OCI-LY3 (cell line): ENCODE measurements at regions not wholly inside any gene's neighbourhood (a gene's known extent, or its start where the extent isn't known, plus 50 kb on each side); places are given as distances from the start of the nearest gene placed in this dataset.
A peak's percentile ranks its signal among the peaks of the same experiment; 100 is the strongest.

ENCODE experiments used
- H2AFZ ChIP-seq: fragments of 200-600, 300-600 bp; shearing (Covaris generic); 2 replicates; pipeline ENCODE4 v1.6.0; 2014; ENCODE audit warnings: antibody characterized with exemption, low read depth, low read length
- H3K27ac ChIP-seq: fragments of 200-600, 300-600 bp; sonication (generic); 2 replicates; pipeline ENCODE4 v1.5.1; 2014; ENCODE audit warnings: mild to moderate bottlenecking, low read length, moderate library complexity, mixed read lengths
- H3K27me3 ChIP-seq: fragments of 200-600, 300-600 bp; sonication (generic); 2 replicates; pipeline ENCODE4 v1.6.1; 2014; ENCODE audit warnings: low read depth, low read length, mixed read lengths
- H3K36me3 ChIP-seq: fragments of 200-600, 300-600 bp; sonication (generic); replicated peaks from 2 replicates; pipeline ENCODE3; 2014; ENCODE audit warnings: low read depth, low read length, mixed read lengths
- H3K4me1 ChIP-seq: fragments of 300-600, 200-600 bp; sonication (generic); 2 replicates; pipeline ENCODE4 v1.6.1; 2014; ENCODE audit warnings: low read length, mixed read lengths
- H3K4me2 ChIP-seq: fragments of 200-600, 300-600 bp; sonication (generic); 2 replicates; pipeline ENCODE4 v1.6.1; 2014; ENCODE audit warnings: low read length, mixed read lengths
- H3K4me3 ChIP-seq: fragments of 300-600, 200-600 bp; sonication (generic); 2 replicates; pipeline ENCODE4 v1.5.1; 2014; ENCODE audit warnings: antibody characterized with exemption, mild to moderate bottlenecking, low read length, moderate library complexity
- H3K79me2 ChIP-seq: fragments of 300-600, 200-600 bp; shearing (Covaris generic); 2 replicates; pipeline ENCODE4 v1.6.1; 2014; ENCODE audit warnings: mild to moderate bottlenecking, low read length, mixed read lengths
- H3K9ac ChIP-seq: fragments of 300-600, 200-600 bp; shearing (Covaris generic); 2 replicates; pipeline ENCODE4 v1.6.0; 2014; ENCODE audit warnings: mild to moderate bottlenecking, low read length, moderate library complexity
- H3K9me3 ChIP-seq: fragments of 200-600, 300-600 bp; shearing (Covaris generic); 2 replicates; pipeline ENCODE4 v1.6.1; 2014; ENCODE audit warnings: low read length, mixed read lengths; ENCODE audit not compliant: insufficient read depth
- H4K20me1 ChIP-seq: fragments of 200-600, 300-600 bp; sonication (generic); 2 replicates; pipeline ENCODE4 v1.6.1; 2016; ENCODE audit warnings: low read length, mixed read lengths; ENCODE audit not compliant: insufficient read depth
- CTCF ChIP-seq: fragments of 200-600, 300-600 bp; sonication (generic); IDR thresholded peaks from 2 replicates; pipeline ENCODE4 v1.5.1; 2014; ENCODE audit warnings: antibody characterized with exemption, low read length, low read depth
- EZH2phosphoT487 ChIP-seq: fragments of 200-600 bp; shearing (Covaris generic); IDR thresholded peaks from 2 replicates; pipeline ENCODE4 v1.6.1; 2018; ENCODE audit warnings: antibody characterized with exemption, mixed run types, low read depth

- Histone ChIP-seq H4K20me1 (no peaks in the 10 kb centered on the region), H3K79me2 (no peaks in the 10 kb centered on the region), H3K4me2 (no peak overlapping the region), H3K9ac (no peak overlapping the region), H2AFZ (no peak overlapping the region), H3K4me3 (no peak overlapping the region), H3K27ac (no peak overlapping the region), H3K4me1 (peaks cover 8% of the 10 kb centered on the region), H3K9me3 (no peaks in the 10 kb centered on the region), H3K27me3 (no peaks in the 10 kb centered on the region), H3K36me3 (no peaks in the 10 kb centered on the region)
- TF ChIP-seq EZH2phosphoT487 (no peak), CTCF (no peak)
Measured at GRCh38 chr2:222794585-222795449, 66.0 kb upstream of the ACSL3 start.

DNA sequence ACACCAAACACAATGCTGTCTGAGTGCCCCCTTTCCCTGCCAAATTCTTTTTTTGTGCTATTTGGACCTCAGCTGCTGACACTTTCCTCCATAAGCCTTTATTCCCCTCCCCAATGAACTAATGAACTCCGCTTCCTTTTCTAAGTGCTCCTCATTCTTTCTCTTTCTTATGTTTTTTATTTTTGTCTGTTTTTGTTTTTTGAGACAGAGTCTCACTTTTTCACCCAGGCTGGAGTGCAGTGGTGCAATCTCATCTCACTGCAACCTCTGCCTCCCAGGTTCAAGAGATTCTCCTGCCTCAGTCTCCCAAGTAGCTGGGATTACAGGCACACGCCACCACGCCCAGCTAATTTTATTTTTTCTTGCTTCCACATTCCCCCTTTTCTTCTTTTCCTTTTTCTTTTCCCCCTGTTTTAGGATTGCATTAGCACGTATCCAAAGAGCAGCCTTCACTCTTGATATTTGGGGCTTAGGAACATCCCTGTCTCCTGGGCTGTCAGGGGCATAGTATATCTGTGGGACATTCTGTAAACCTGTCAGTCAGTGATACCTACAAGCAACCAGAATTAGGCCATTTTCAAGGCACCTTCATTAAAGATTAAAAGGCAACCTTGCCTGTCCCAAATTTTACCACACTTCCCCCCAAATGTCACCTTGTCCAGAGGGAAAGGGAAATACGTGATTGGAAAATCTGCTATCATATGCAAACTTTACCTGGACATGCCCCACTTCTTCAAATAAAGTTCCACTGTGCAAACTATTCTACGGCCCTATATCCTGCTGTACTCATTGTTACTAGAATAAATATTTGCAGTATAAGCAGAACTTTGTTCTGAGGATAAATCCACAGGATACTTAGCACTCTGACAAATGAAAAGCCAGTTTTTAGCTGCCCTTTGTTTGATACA, 65.1 kb upstream of the ACSL3 start:
- Histone ChIP-seq H3K4me2 (no peak overlapping the region), H3K9me3 (no peaks in the 10 kb centered on the region), H2AFZ (no peak overlapping the region), H3K27me3 (no peaks in the 10 kb centered on the region), H3K4me1 (peaks cover 6% of the 10 kb centered on the region), H3K79me2 (no peaks in the 10 kb centered on the region), H3K4me3 (no peak overlapping the region), H3K36me3 (no peaks in the 10 kb centered on the region), H4K20me1 (no peaks in the 10 kb centered on the region), H3K9ac (no peak overlapping the region), H3K27ac (no peak overlapping the region)
- TF ChIP-seq CTCF: no peak
- TF ChIP-seq EZH2phosphoT487: no peak

DNA sequence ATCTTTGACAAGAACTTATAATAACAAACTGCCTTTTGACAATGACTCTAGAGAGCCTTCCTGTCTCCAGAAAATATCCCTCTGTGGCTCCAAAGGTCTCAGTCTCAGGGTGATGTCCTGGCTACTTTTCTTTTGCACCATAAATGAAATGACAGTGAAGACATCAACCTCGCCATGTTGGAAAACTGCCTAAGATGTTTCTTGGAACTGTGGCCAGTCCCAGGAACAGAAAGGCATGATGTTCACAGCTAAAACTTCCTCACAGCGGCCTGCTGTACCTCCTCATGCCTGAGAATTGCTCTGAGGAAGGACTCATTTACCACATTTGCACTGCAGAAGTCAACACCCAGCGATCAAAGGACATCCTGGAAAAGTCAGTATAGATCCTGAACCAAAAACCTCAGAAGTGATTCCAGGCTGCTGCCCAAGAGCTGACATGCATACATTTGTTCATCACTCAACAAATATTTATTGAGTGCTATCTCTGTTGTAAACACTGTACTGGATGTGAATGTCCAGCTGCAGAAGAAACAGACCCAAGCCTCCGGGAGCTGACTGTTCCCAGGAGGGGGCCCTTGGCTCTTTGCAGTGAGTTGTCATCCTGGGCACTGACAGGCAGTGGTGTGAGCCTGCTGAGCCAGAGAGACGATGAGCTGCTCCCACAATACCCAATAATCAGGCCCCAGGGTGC, 64.3 kb upstream of the ACSL3 start:
- H3K4me3 ChIP-seq: no peak overlapping the region
- H4K20me1 ChIP-seq: no peaks in the 10 kb centered on the region
- no peaks in the 10 kb centered on the region for H3K36me3 ChIP-seq
- H3K4me2 ChIP-seq: no peak overlapping the region
- H3K27me3 ChIP-seq: no peaks in the 10 kb centered on the region
- no peak overlapping the region for H3K27ac ChIP-seq
- H3K9me3 ChIP-seq: no peaks in the 10 kb centered on the region
- no peaks in the 10 kb centered on the region for H3K79me2 ChIP-seq
- H3K9ac ChIP-seq: no peak overlapping the region
- TF ChIP-seq CTCF (no peak), EZH2phosphoT487 (no peak)
- H2AFZ ChIP-seq: 0 out of 2 replicates have a peak overlapping the region, but pooled peaks have one; percentile 15
- H3K4me1 ChIP-seq: peaks cover 6% of the 10 kb centered on the region
